Ovary (tissue), 3 donors: ENCODE measurements at regions not wholly inside any gene's neighbourhood (a gene's known extent, or its start where the extent isn't known, plus 50 kb on each side); places are given as distances from the start of the nearest gene placed in this dataset.

Source experiments
- CTCF ChIP-seq, 3 donors: fragments of 450-650 bp in 2 of 3; fragments of 200-600 bp in 1 of 3; IDR thresholded peaks; one replicate each; pipeline versions ENCODE4 v1.5.1 to v1.8.0; 2016 to 2022; ENCODE audit warnings: antibody characterized with exemption in 3 of 3, mild to moderate bottlenecking in 1 of 3
- EP300 ChIP-seq: sonication (generic); formaldehyde crosslinking; IDR thresholded peaks from one replicate; pipeline ENCODE4 v1.6.1; 2017; ENCODE audit warnings: antibody characterized with exemption
- POLR2A ChIP-seq: fragments of 450-650 bp; IDR thresholded peaks from one replicate; pipeline ENCODE4 v1.6.1; 2017; ENCODE audit warnings: antibody characterized with exemption, mild to moderate bottlenecking, moderate library complexity
- donor health status: DM: no; HTN: no; CAD: no.

GRCh38 chr17:13920413-13920812 is 148.9 kb upstream of the COX10 start:
- no peak for TF ChIP-seq CTCF (IDR thresholded peaks at IDR 0.05)
- no peak for TF ChIP-seq EP300
- TF ChIP-seq POLR2A: no peak
